T-cell (primary cell): ENCODE measurements at regions not wholly inside any gene's neighbourhood (a gene's known extent, or its start where the extent isn't known, plus 50 kb on each side); places are given as distances from the start of the nearest gene placed in this dataset.
"Not testable (repeated sequence)": the region's sequence is repeated elsewhere in the genome, so short reads cannot be mapped to it uniquely, and the experiment has no call there.

ENCODE experiments used
- ATAC-seq, 4 experiments: fragments of 200-7000 bp in 3 of 4; fragments of 150-1000 bp in 1 of 4; cut with Tn5 transposase; replicated peaks in 1 of 4; 1 replicate in 3 of 4; 2 replicates in 1 of 4; pipeline ENCODE4 v1.10.0; 2021; ENCODE audit warnings: moderate library complexity in 3 of 4, mild to moderate bottlenecking in 2 of 4, moderate number of reproducible peaks in 1 of 4
- CTCF ChIA-PET, 2 donors: fragments of 300-600 bp; sonication (Branson Sonifier 250); formaldehyde crosslinking; loops; one replicate each; lab custom pipeline; 2022; ENCODE audit warnings: antibody characterized with exemption in 2 of 2; lab: Charles Lee
- POLR2A ChIA-PET, 2 donors: fragments of 300-600 bp; sonication (Branson Sonifier 250); formaldehyde crosslinking; loops; one replicate each; lab custom pipeline; 2022; ENCODE audit warnings: antibody characterized with exemption in 2 of 2; lab: Charles Lee
- DNase-seq, 35 experiments: peaks; one replicate each; pipeline versions ENCODE4 v3.0.0 to v3.0.0-alpha.2; 2013 to 2023
- H3K27ac ChIP-seq: one replicate; pipeline ENCODE4 v1.5.1; 2013; ENCODE audit warnings: low read length
- H3K27me3 ChIP-seq, 2 experiments: replicated peaks in 1 of 2; 1 replicate in 1 of 2; 2 replicates in 1 of 2; pipeline versions ENCODE4 v1.6.1 to v1.7.0; 2013; ENCODE audit warnings: low read length in 1 of 2, mixed read lengths in 1 of 2; ENCODE audit not compliant: control insufficient read depth in 2 of 2, insufficient read depth in 2 of 2; ENCODE audit errors: extremely low read depth in 1 of 2
- H3K36me3 ChIP-seq, 2 donors: 1 replicate in 1 of 2; 2 replicates in 1 of 2; pipeline versions ENCODE4 v1.6.1 to v1.7.0; 2013; ENCODE audit warnings: low read length in 1 of 2; ENCODE audit not compliant: control insufficient read depth in 2 of 2, insufficient read depth in 1 of 2; ENCODE audit errors: extremely low read depth in 1 of 2
- H3K4me1 ChIP-seq, 2 experiments: 1 replicate in 1 of 2; 2 replicates in 1 of 2; pipeline versions ENCODE4 v1.6.1 to v1.7.0; 2013; ENCODE audit warnings: low read length in 2 of 2, mixed read lengths in 1 of 2; ENCODE audit not compliant: insufficient read depth in 2 of 2, control insufficient read depth in 1 of 2; ENCODE audit errors: extremely low read depth in 1 of 2
- H3K4me3 ChIP-seq, 2 donors: 1 replicate in 1 of 2; 2 replicates in 1 of 2; pipeline versions ENCODE4 v1.5.1 to v1.7.0; 2013; ENCODE audit warnings: mild to moderate bottlenecking in 2 of 2, low read length in 1 of 2, moderate library complexity in 1 of 2; ENCODE audit not compliant: control insufficient read depth in 1 of 2; ENCODE audit errors: extremely low read depth in 1 of 2
- H3K9me3 ChIP-seq: 2 replicates; pipeline ENCODE4 v1.7.0; 2013
- H3K27ac Mint-ChIP-seq, 2 donors: one replicate each; pipeline ENCODE4 v1.8.0; 2020 to 2021; ENCODE audit warnings: mild to moderate bottlenecking in 2 of 2, mixed read lengths in 2 of 2
- H3K27me3 Mint-ChIP-seq, 2 donors: one replicate each; pipeline ENCODE4 v1.8.0; 2021 to 2022; ENCODE audit warnings: mixed read lengths in 2 of 2
- H3K36me3 Mint-ChIP-seq: one replicate; pipeline ENCODE4 v1.8.0; 2021; ENCODE audit warnings: mixed read lengths
- H3K4me1 Mint-ChIP-seq, 3 donors: one replicate each; pipeline ENCODE4 v1.8.0; 2020 to 2022; ENCODE audit warnings: mixed read lengths in 3 of 3, mild to moderate bottlenecking in 1 of 3
- H3K4me3 Mint-ChIP-seq, 3 donors: one replicate each; pipeline ENCODE4 v1.8.0; 2020 to 2022; ENCODE audit warnings: mild to moderate bottlenecking in 3 of 3, mixed read lengths in 3 of 3, moderate library complexity in 3 of 3
- H3K9me3 Mint-ChIP-seq, 3 donors: one replicate each; pipeline ENCODE4 v1.8.0; 2020 to 2022; ENCODE audit warnings: mixed read lengths in 3 of 3
- WGBS: methylation state at CpG from one replicate; pipeline ENCODE4 v1.1.5; 2013; ENCODE audit warnings: missing lambda C conversion rate; ENCODE audit not compliant: insufficient coverage; 5-methylcytosine and 5-hydroxymethylcytosine counted together

GRCh38 chr5:44178414-44178813 is 210.8 kb downstream of the FGF10 start:
- no peaks in the 10 kb centered on the region for H3K36me3 Mint-ChIP-seq
- ChIA-PET POLR2A (no interaction called here), CTCF (no interaction called here)
- DNase-seq (no peak), ATAC-seq (no peak)
- no peak overlapping the region for H3K27ac ChIP-seq
- no peaks in the 10 kb centered on the region for H3K27me3 Mint-ChIP-seq
- WGBS: no CpG with 5 or more reads among the region's 2 CpGs
- H3K4me1 Mint-ChIP-seq: no peaks in the 10 kb centered on the region
- no peaks in the 10 kb centered on the region for H3K27me3 ChIP-seq
- peaks cover 26 to 36% (median 28%) of the 10 kb centered on the region in 3 donors for H3K9me3 Mint-ChIP-seq
- no peaks in the 10 kb centered on the region for H3K9me3 ChIP-seq
- H3K4me3 ChIP-seq: no peak overlapping the region
- H3K4me3 Mint-ChIP-seq: no peak overlapping the region
- no peaks in the 10 kb centered on the region for H3K36me3 ChIP-seq
- H3K27ac Mint-ChIP-seq: no peak overlapping the region
- no peaks in the 10 kb centered on the region for H3K4me1 ChIP-seq

- H3K36me3 ChIP-seq: no peaks in the 10 kb centered on the region
- H3K4me3 ChIP-seq: no peak overlapping the region
- H3K27ac ChIP-seq: no peak overlapping the region
- DNase-seq (no peak), ATAC-seq (no peak)
- H3K36me3 Mint-ChIP-seq: no peaks in the 10 kb centered on the region
- no peaks in the 10 kb centered on the region for H3K4me1 ChIP-seq
- H3K27ac Mint-ChIP-seq: no peak overlapping the region
- ChIA-PET POLR2A (interaction anchor here in 1 of 2 donors (0.5 kb wide), 1 partner anchor 166 kb away, joined by 3 read pairs; no protein-coding TSS in a partner anchor), CTCF (interaction anchor here in 1 of 2 donors (0.7 kb wide), 1 partner anchor 76 kb away, joined by 8 read pairs; no protein-coding TSS in a partner anchor)
- H3K9me3 Mint-ChIP-seq: peaks cover 11 to 38% (median 28%) of the 10 kb centered on the region in 3 donors
- peaks cover 2% of the 10 kb centered on the region for H3K9me3 ChIP-seq
- no peaks in the 10 kb centered on the region for H3K4me1 Mint-ChIP-seq
- H3K27me3 ChIP-seq: no peaks in the 10 kb centered on the region
- H3K4me3 Mint-ChIP-seq: no peak overlapping the region
- H3K27me3 Mint-ChIP-seq: no peaks in the 10 kb centered on the region
Observed at GRCh38 chr5:44167540-44167939, 221.7 kb downstream of the FGF10 start.

- no peak overlapping the region for H3K4me3 Mint-ChIP-seq
- CTCF ChIA-PET: no interaction called here
Observed at GRCh38 chr5:44160369-44160768, 228.9 kb downstream of the FGF10 start.

GRCh38 chr5:44150075-44150723 is 239.0 kb downstream of the FGF10 start:
- Mint-ChIP-seq H3K27me3 (no peaks in the 10 kb centered on the region), H3K4me3 (no peak overlapping the region), H3K9me3 (peaks cover 0 to 22% (median 16%) of the 10 kb centered on the region in 3 donors), H3K36me3 (no peaks in the 10 kb centered on the region), H3K27ac (no peak overlapping the region), H3K4me1 (no peaks in the 10 kb centered on the region)
- DNase-seq (no peak), ATAC-seq (no peak)
- H3K27ac ChIP-seq: no peak overlapping the region
- CTCF ChIA-PET: no interaction called here
- no CpG with 5 or more reads among the region's 5 CpGs for WGBS
- H3K4me1 ChIP-seq: no peaks in the 10 kb centered on the region
- H3K27me3 ChIP-seq: no peaks in the 10 kb centered on the region
- H3K9me3 ChIP-seq: no peaks in the 10 kb centered on the region
- POLR2A ChIA-PET: no interaction called here
- H3K4me3 ChIP-seq: no peak overlapping the region
- no peaks in the 10 kb centered on the region for H3K36me3 ChIP-seq

More at GRCh38 chr5:44160369-44160768, 228.9 kb downstream of the FGF10 start:
- no peak for DNase-seq
- WGBS: no CpG with 5 or more reads among the region's 4 CpGs
- H3K4me1 Mint-ChIP-seq: no peaks in the 10 kb centered on the region
- H3K27ac Mint-ChIP-seq: no peak overlapping the region
- H3K27me3 Mint-ChIP-seq: no peaks in the 10 kb centered on the region
- Histone ChIP-seq H3K36me3 (no peaks in the 10 kb centered on the region), H3K27ac (no peak overlapping the region), H3K9me3 (peaks cover 6% of the 10 kb centered on the region), H3K27me3 (no peaks in the 10 kb centered on the region), H3K4me1 (no peaks in the 10 kb centered on the region), H3K4me3 (no peak overlapping the region)
- H3K9me3 Mint-ChIP-seq: peaks cover 0 to 20% (median 18%) of the 10 kb centered on the region in 3 donors
- no peaks in the 10 kb centered on the region for H3K36me3 Mint-ChIP-seq
- POLR2A ChIA-PET: no interaction called here
- ATAC-seq: no peak

GRCh38 chr5:44117947-44118346 is 271.3 kb downstream of the FGF10 start:
- H3K4me3 Mint-ChIP-seq, H3K27ac Mint-ChIP-seq, H3K4me1 Mint-ChIP-seq, H3K27me3 ChIP-seq, H3K27me3 Mint-ChIP-seq, H3K36me3 Mint-ChIP-seq, H3K27ac ChIP-seq, CTCF ChIA-PET, H3K9me3 ChIP-seq, H3K36me3 ChIP-seq, H3K4me3 ChIP-seq, DNase-seq, H3K4me1 ChIP-seq, ATAC-seq, POLR2A ChIA-PET: not testable (repeated sequence)
- H3K9me3 Mint-ChIP-seq: peaks cover 4 to 12% (median 6%) of the 10 kb centered on the region in 3 donors
- 60% methylated on average over 3 of the region's 3 CpGs for WGBS

GRCh38 chr5:44108232-44108631 is 281.0 kb downstream of the FGF10 start:
- H3K36me3 ChIP-seq, H3K9me3 ChIP-seq, H3K27me3 ChIP-seq, CTCF ChIA-PET, H3K36me3 Mint-ChIP-seq, H3K4me1 ChIP-seq, H3K27me3 Mint-ChIP-seq, H3K27ac ChIP-seq, ATAC-seq, H3K4me3 ChIP-seq, H3K4me3 Mint-ChIP-seq, H3K4me1 Mint-ChIP-seq, POLR2A ChIA-PET, H3K27ac Mint-ChIP-seq, DNase-seq: not testable (repeated sequence)
- 70% methylated on average over 4 of the region's 5 CpGs for WGBS
- H3K9me3 Mint-ChIP-seq: peaks cover 27 to 34% (median 28%) of the 10 kb centered on the region in 3 donors
